ENCODE measurements at regions not wholly inside any gene's neighbourhood (a gene's known extent, or its start where the extent isn't known, plus 50 kb on each side); places are given as distances from the start of the nearest gene placed in this dataset.

- TF ChIP-seq BHLHE40 (IDR thresholded peaks at IDR 0.05; ENCODE audit: borderline replicate concordance), result no peak
- no peak for TF ChIP-seq HDGF (IDR thresholded peaks at IDR 0.05; ENCODE audit: borderline replicate concordance)
- TF ChIP-seq NFRKB (IDR thresholded peaks at IDR 0.05), result no peak
- no peak for TF ChIP-seq SUZ12 (IDR thresholded peaks at IDR 0.05)
- no peak for TF ChIP-seq FOXM1 (IDR thresholded peaks at IDR 0.05; ENCODE audit: borderline replicate concordance)
These were observed 142.3 kb upstream of the GPR26 start for GRCh38 chr10:123523833-123524232.

Data from HEK293T (cell line).